GM21723 (cell line): ENCODE measurements at regions not wholly inside any gene's neighbourhood (a gene's known extent, or its start where the extent isn't known, plus 50 kb on each side); places are given as distances from the start of the nearest gene placed in this dataset.

ENCODE experiments used
- ATAC-seq: cut with Tn5 transposase; IDR thresholded peaks from one replicate; pipeline ENCODE4 v1.9.1; 2021; ENCODE audit warnings: mild to moderate bottlenecking, moderate library complexity; ENCODE audit not compliant: unreplicated experiment

DNA sequence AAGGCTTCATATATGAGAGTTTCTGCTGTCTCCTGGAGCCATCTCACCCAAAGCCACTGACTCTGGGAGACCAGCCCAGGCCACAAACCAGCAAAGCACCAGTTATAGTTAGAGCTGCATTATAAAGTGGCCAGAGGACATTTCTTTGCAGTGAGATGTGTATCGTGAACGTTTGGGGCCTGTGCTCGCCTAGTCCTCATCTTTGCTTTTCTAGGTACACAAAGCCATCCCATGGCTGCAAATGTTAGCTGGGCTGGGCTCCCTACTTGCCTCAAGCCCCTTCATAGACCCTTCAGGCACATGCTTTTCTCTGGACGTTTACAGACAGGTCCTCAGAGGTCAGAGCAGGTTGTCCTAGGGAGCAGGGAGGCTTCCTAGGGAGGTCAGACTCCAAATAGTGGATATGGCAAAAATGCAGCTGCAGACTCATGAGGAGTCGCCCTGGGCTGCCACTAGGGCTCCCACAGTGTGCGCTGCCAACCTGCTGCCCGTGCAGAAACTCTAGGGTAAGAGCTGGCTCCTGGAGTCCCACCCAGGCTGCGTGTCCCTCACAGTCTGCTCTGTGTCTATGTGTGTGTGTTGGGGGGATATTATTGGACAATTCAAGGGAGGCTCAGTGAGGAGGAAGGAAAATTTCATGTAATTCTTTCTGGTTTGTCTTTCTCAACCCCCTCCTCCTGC, 141.0 kb downstream of the RPIA start:
- ATAC-seq = peak; percentile 57

GRCh38 chr2:88832992-88833389, 141.5 kb downstream of the RPIA start:
- no peak for ATAC-seq

DNA sequence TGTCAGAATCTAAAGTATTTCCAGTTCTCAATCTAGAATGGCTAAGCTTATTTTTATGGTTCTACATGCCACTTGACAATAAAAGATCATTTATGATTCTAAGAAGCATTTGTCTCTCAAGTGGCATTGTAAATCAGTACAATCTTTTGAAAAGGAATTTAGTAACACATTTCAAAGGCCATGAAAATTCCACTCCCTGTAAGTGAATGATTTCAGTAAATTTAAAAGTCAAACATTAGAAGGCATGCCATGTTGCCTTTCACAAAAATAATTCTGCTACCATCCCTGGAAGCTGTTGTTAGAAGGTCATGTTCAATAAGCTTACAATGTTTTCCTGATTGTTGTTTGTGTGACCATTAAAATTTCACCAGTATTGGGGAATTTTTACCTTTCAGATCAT, 142.9 kb downstream of the RPIA start:
- ATAC-seq = no peak

DNA sequence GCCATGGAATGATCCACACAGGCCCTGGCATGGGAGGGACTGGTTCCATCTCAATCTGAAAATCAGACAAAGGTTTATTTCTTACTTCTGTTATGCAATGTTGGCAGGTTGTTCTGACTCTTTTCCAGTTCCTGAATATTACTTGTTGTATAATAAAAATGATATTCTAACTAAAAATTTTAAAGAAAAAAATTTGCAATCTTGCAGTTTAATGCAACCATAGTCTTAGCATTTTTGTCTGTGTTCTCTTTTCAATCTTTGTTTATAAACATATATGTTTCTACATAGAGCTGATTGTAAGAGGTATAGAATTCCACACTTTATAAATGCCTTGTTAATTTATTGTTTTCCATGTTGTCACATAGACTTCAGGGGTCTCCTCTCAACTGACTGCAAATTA, 143.4 kb downstream of the RPIA start:
- no peak for ATAC-seq

- no peak for ATAC-seq
Observed at GRCh38 chr2:88835726-88836125, 144.3 kb downstream of the RPIA start.

DNA sequence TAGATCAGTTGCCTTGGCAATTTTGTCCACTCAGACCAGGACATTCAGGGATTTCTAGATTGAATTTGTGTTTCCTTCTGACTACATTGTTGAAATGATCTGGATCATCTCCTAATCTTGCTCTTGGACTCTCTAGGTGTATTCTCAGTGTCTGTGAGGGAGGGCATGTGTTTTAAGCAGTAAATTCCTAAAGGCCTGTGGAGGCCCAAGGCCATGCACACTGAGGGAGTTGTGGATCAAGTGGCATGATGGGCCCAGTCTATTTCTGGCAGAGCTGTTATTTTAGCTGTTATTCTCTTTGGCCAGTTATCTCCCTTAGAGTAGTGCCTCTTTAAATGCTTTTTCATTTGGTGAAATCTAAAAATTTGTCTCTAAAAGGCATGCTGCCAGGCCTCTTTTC, 144.9 kb downstream of the RPIA start:
- ATAC-seq = no peak

GRCh38 chr2:88837511-88838160, 146.2 kb downstream of the RPIA start:
- no peak for ATAC-seq

DNA sequence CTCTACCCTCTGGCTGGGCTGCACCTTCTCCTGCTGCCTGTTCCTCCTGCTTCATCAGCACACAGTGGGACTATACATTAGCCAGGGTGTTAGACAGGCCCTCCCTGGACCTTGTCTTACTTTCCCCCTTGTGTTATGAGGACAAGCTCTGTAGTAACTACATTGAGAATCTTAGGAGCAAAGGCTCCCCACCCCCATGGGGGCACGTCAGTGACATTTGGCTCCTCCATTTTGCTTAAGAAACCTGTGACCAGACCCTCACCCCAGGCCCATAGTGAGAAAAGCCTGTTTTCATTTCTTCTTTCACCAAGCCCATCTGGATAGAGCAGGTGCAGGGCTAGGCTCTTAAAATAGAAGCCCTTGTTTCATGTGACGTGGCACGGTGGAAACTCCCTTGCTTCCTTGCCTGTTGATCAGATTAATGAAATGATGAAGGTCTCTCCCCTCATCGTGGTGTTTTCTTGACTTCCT, 146.7 kb downstream of the RPIA start:
- peak; percentile 82 for ATAC-seq

- no peak for ATAC-seq
Observed at GRCh38 chr2:88841224-88841929, 149.9 kb downstream of the RPIA start.

DNA sequence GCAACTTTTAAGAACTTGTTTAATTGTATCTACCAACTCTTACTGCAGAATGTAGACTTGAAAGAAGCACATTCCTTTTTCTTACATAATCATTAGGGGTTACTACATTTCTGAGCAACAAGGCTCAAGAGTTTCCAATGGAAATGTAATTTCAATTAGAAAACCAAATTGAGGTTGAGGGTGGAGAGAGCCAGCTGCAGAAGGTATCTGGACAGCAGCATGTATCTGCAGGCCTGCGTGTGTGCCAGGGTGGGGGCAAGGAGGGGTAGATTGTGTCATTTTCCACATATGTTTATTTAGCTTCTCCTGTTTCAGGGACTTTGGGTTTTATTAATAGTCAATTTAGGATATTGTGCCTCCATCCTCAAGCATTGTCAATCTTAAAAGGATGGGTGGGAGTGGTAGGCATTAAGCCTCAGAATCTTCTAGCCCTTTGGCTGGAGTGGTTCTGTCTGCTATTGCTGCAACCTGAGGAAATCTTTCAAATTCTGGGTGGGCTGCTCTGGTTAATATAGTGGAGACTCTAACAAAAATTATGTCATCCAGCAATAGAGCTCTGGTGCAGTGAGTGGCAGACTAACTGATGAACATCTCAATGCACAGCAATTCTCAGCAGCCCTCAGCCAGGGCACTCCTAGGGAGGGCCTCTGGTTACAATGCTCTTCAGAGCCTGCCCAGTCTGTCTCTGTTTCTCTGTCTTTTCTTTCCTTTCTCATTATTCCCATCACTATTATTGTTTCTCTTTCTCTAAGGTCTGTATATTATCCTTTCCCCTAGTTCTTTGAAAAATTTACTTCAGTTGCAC, 151.4 kb downstream of the RPIA start:
- ATAC-seq = no peak

DNA sequence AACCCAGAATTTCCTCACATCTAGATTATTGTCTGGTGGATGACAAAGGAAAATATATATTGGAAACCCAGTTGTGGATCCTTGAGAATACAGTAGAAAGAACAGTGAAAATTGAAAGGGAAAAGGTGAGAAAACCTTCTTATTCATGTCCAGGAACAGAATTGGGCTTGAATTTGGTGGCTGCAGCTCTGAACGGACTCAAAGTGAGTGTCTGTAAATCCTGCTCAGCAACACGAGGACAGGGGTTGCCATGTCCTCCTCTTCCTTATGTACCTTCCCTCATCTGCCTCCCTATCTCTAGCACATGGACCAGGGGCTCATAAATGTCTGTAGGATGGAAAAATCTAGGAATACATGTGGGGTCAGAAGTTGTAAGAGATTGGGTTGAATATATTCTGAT, 152.2 kb downstream of the RPIA start:
- no peak for ATAC-seq

GRCh38 chr2:88844960-88845359, 153.5 kb downstream of the RPIA start:
- ATAC-seq = no peak

DNA sequence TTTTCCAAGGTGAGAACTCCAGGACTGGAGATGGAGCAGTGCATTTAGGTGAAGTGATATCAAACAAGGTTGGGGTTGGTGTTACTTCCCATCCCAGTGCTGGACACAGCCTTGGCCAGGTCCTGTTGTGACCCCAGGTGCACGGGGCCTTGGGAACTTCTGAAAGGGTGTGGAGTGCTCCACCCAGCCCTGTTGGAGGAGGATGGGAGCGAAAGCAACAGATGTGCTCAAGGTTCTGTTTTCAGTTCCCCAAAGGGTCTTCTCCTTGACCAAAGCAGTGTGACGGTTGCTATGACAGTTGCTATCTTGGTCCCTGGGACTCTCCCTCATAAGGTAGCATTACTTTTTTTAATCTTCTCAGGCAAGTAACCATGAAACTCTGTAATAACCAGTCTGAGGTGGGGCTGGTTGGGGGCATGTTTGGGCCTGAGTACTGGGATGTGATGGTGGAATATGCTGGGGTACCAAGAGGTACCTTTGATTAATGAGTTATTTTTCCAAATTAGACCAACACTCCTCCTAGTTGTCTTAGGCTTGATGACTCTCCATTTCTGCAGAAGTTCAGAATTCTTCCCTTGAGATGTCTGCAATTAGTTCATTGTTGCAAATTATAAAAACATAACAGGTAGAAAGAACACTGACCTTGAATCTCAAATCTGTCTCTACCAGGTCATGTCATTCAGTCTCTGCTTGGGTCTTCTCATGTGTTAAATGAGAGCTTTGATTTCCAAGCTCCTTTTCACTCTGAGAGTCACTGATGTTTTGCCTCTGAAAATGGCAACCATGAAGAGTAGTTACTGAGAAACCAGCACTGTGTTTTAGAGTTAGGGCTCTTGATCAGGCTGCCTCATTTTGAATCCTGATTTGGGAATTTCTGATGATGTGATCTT, 154.5 kb downstream of the RPIA start:
- ATAC-seq = peak; percentile 90

GRCh38 chr2:88852753-88853402, 161.4 kb downstream of the RPIA start:
- ATAC-seq = no peak

DNA sequence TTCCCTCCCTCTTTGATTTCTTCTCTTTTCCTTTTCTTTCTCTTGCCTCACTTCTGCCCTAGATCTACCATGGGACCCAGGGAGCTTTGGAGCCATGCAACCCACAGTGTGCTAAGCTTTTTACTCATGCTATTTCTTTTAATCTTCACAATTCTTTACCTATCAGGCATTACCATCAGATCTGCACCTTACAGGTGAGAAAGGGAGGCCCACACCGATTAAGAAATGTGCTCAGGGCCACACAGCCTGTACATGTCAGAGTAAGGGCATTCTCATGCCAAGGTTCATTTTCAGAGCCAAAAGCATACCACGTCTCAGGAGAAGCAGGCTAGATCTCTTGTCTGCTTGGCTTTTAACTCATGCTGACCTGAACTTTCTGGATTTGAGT, 161.9 kb downstream of the RPIA start:
- no peak for ATAC-seq

DNA sequence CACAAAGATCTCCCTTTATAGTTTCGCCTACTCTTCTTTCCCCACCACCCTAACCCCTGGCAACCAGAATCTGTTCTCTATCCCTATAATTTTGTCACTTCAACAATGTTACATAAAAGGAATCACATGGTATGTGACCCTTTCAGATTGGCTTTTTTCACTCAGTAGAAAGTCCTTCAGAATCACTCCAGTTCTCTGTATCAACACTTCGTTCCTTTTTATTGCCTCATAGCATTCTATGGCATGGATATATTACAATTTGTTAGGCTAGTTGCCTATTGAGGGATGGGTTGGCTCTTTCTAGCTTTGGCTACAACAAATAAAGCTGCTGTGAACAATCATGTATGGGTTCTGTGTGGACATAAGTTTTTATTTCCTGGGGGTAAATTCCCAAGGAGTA, 163.1 kb downstream of the RPIA start:
- no peak for ATAC-seq

- peak; percentile 41 for ATAC-seq
Observed at GRCh38 chr2:88855620-88856408, 164.3 kb downstream of the RPIA start.

DNA sequence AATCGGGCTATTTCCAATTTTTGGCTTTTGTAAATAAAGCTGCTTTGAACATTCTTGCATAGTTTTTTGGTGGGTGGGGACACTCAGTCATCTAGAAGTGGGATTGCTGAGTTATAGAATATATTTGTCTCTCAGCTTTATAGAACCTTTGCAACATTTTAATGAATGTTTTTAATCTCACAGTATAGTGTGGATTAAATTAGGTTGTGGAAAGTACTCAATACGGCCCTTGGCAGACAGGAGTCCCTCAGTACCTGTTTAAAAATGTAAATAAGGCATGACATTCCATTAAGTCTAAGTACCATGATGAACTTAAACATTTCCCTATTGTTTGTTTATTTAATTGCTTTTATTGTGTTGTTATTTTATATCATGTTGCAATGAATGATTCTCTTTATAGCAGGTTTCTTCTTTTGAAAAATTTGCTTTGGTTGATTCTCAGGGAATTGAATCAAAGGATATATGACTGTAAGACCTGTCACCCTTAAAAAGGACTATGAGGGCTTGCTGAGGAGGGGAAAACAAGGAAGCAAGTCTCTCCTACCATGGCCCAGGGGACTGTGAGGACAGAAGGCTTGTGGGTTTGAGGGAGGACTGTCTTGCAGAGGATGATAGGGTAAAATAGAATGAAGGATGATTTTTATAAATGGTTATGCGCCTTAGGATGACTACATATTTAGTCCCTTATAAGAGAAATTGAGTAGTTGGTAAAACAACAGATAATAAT, 165.1 kb downstream of the RPIA start:
- ATAC-seq = peak; percentile 8
